H1 (cell line): ENCODE measurements at regions not wholly inside any gene's neighbourhood (a gene's known extent, or its start where the extent isn't known, plus 50 kb on each side); places are given as distances from the start of the nearest gene placed in this dataset.
"Not testable (repeated sequence)": the region's sequence is repeated elsewhere in the genome, so short reads cannot be mapped to it uniquely, and the experiment has no call there.

Experiments
- CTCF ChIA-PET: fragments of 300-600 bp; sonication (Branson Sonifier 250); formaldehyde crosslinking; loops from one replicate; lab custom pipeline; 2021; ENCODE audit not compliant: partially characterized antibody; lab: Charles Lee
- POLR2A ChIA-PET: fragments of 300-600 bp; sonication (Branson Sonifier 250); formaldehyde crosslinking; loops from one replicate; lab custom pipeline; 2021; ENCODE audit warnings: inconsistent platforms; ENCODE audit not compliant: partially characterized antibody; lab: Charles Lee
- DNase-seq, 2 experiments: peaks; one replicate each; pipeline versions ENCODE4 v3.0.0 to v3.0.0-alpha.2; 2010 to 2022; ENCODE audit warnings: low spot score in 2 of 2, low read depth in 1 of 2, mixed read lengths in 1 of 2
- FAIRE-seq: peaks from 2 replicates; lab custom pipeline; 2011; peaks lifted over from hg19 to GRCh38; lab: Jason Lieb, UNC
- H2AFZ ChIP-seq: 2 replicates; pipeline ENCODE4 v1.8.1; 2012; ENCODE audit warnings: low read length, inconsistent platforms
- H2AK5ac ChIP-seq: 2 replicates; pipeline ENCODE4 v1.6.1; 2013; ENCODE audit warnings: low read depth, low read length
- H2BK120ac ChIP-seq: replicated peaks from 2 replicates; pipeline ENCODE3; 2013; ENCODE audit warnings: low read depth, low read length, inconsistent platforms
- H2BK12ac ChIP-seq: 2 replicates; pipeline ENCODE4 v1.6.1; 2013; ENCODE audit warnings: low read depth, low read length
- H2BK15ac ChIP-seq: 2 replicates; pipeline ENCODE4 v1.6.1; 2013; ENCODE audit warnings: low read length
- H2BK20ac ChIP-seq: 2 replicates; pipeline ENCODE4 v1.6.1; 2013; ENCODE audit warnings: low read length
- H2BK5ac ChIP-seq: 2 replicates; pipeline ENCODE4 v1.6.1; 2013; ENCODE audit warnings: low read depth, low read length
- H3K14ac ChIP-seq: 2 replicates; pipeline ENCODE4 v1.6.1; 2013; ENCODE audit warnings: inconsistent platforms; ENCODE audit not compliant: insufficient read length
- H3K18ac ChIP-seq: 2 replicates; pipeline ENCODE4 v1.6.1; 2013; ENCODE audit warnings: low read length; ENCODE audit errors: extremely low read depth
- H3K23ac ChIP-seq: 2 replicates; pipeline ENCODE4 v1.6.1; 2013; ENCODE audit warnings: inconsistent platforms; ENCODE audit not compliant: insufficient read length
- H3K23me2 ChIP-seq: 2 replicates; pipeline ENCODE4 v1.6.1; 2013; ENCODE audit warnings: low read depth, low read length
- H3K27ac ChIP-seq: 2 replicates; pipeline ENCODE4 v1.6.1; 2011; ENCODE audit warnings: low read depth, low read length, inconsistent platforms
- H3K27me3 ChIP-seq, 4 experiments: replicated peaks in 1 of 4; 1 replicate in 1 of 4; 2 replicates in 3 of 4; pipeline versions ENCODE4 v1.6.1 to v1.8.1; 2011 to 2013; ENCODE audit warnings: low read length in 3 of 4, mild to moderate bottlenecking in 3 of 4, inconsistent platforms in 2 of 4, mixed read lengths in 2 of 4, moderate library complexity in 1 of 4; ENCODE audit not compliant: control insufficient read depth in 3 of 4, insufficient read depth in 3 of 4; ENCODE audit errors: extremely low read depth in 1 of 4
- H3K36me3 ChIP-seq, 4 experiments: 2 replicates each; pipeline versions ENCODE4 v1.6.1 to v1.8.1; 2011 to 2013; ENCODE audit warnings: mild to moderate bottlenecking in 4 of 4, low read length in 3 of 4, moderate library complexity in 2 of 4, control low read depth in 1 of 4, inconsistent platforms in 1 of 4; ENCODE audit not compliant: insufficient read depth in 4 of 4, control insufficient read depth in 2 of 4
- H3K4ac ChIP-seq: replicated peaks from 2 replicates; pipeline ENCODE3; 2013; ENCODE audit warnings: low read length, low read depth, mixed read lengths, inconsistent platforms; ENCODE audit not compliant: insufficient read length
- H3K4me1 ChIP-seq, 4 experiments: replicated peaks in 1 of 4; 1 replicate in 1 of 4; 2 replicates in 3 of 4; pipeline versions ENCODE4 v1.6.1 to v1.8.1; 2011 to 2013; ENCODE audit warnings: low read length in 3 of 4, inconsistent platforms in 2 of 4, mixed read lengths in 1 of 4; ENCODE audit not compliant: insufficient read depth in 4 of 4, control insufficient read depth in 3 of 4
- H3K4me2 ChIP-seq, 2 experiments: 2 replicates each; pipeline versions ENCODE4 v1.6.1 to v1.8.1; 2011 to 2013; ENCODE audit warnings: low read depth in 2 of 2, low read length in 2 of 2, control low read depth in 1 of 2, inconsistent platforms in 1 of 2, mild to moderate bottlenecking in 1 of 2; ENCODE audit not compliant: insufficient read depth in 1 of 2
- H3K4me3 ChIP-seq, 4 experiments: fragments of 200-600, 300-600 bp in 1 of 4; sonication (generic), shearing (Covaris generic), sonication (Bioruptor Twin) in 1 of 4; 2 replicates each; pipeline versions ENCODE4 v1.5.1 to v1.8.1; 2011 to 2016; ENCODE audit warnings: low read length in 4 of 4, low read depth in 3 of 4, control low read depth in 2 of 4, inconsistent platforms in 2 of 4, mild to moderate bottlenecking in 2 of 4, mixed read lengths in 1 of 4, moderate library complexity in 1 of 4; ENCODE audit not compliant: insufficient read depth in 2 of 4; ENCODE audit errors: extremely low read depth in 1 of 4
- H3K56ac ChIP-seq: replicated peaks from 2 replicates; pipeline ENCODE3; 2013; ENCODE audit warnings: low read depth, mild to moderate bottlenecking, mixed read lengths, low read length, inconsistent platforms; ENCODE audit not compliant: insufficient read length
- H3K79me1 ChIP-seq: 2 replicates; pipeline ENCODE4 v1.6.1; 2013; ENCODE audit warnings: low read depth, low read length, control low read depth
- H3K79me2 ChIP-seq, 2 experiments: 2 replicates each; pipeline versions ENCODE4 v1.6.1 to v1.8.1; 2012 to 2013; ENCODE audit warnings: low read length in 2 of 2, mild to moderate bottlenecking in 2 of 2, inconsistent platforms in 1 of 2; ENCODE audit not compliant: insufficient read depth in 2 of 2, control insufficient read depth in 1 of 2
- H3K9ac ChIP-seq, 4 experiments: replicated peaks in 1 of 4; 1 replicate in 1 of 4; 2 replicates in 3 of 4; pipeline versions ENCODE4 v1.6.1 to v1.8.1; 2011 to 2013; ENCODE audit warnings: low read depth in 3 of 4, low read length in 3 of 4, control low read depth in 2 of 4, mild to moderate bottlenecking in 2 of 4, moderate library complexity in 2 of 4, inconsistent platforms in 1 of 4; ENCODE audit errors: extremely low read depth in 1 of 4
- H3K9me3 ChIP-seq, 2 experiments: 2 replicates each; pipeline versions ENCODE4 v1.6.1 to v1.8.1; 2012 to 2013; ENCODE audit warnings: mild to moderate bottlenecking in 2 of 2, moderate library complexity in 2 of 2, control low read depth in 1 of 2, inconsistent platforms in 1 of 2, low read depth in 1 of 2, low read length in 1 of 2, mixed read lengths in 1 of 2; ENCODE audit not compliant: insufficient read depth in 2 of 2
- H4K20me1 ChIP-seq, 2 experiments: replicated peaks in 1 of 2; 2 replicates each; pipeline versions ENCODE3 to v1.8.1; 2011 to 2013; ENCODE audit warnings: inconsistent platforms in 2 of 2, low read length in 2 of 2, mild to moderate bottlenecking in 1 of 2; ENCODE audit not compliant: insufficient read depth in 2 of 2, control insufficient read depth in 1 of 2
- H4K5ac ChIP-seq: 2 replicates; pipeline ENCODE4 v1.6.1; 2013; ENCODE audit warnings: low read length, low read depth, mixed read lengths, inconsistent platforms; ENCODE audit not compliant: insufficient read length
- H4K8ac ChIP-seq: 2 replicates; pipeline ENCODE4 v1.8.0; 2013; ENCODE audit warnings: mild to moderate bottlenecking, moderate library complexity, low read length, inconsistent platforms; ENCODE audit not compliant: insufficient read depth; ENCODE audit errors: extremely low read depth
- H4K91ac ChIP-seq: replicated peaks from 2 replicates; pipeline ENCODE3; 2013; ENCODE audit warnings: low read length, mixed read lengths, inconsistent platforms; ENCODE audit not compliant: insufficient read length
- WGBS, 2 experiments: shearing (Covaris generic) in 1 of 2; methylation state at CpG; one replicate each; pipeline versions ENCODE4 v1.1.6 to v1.1.7; 2013 to 2015; ENCODE audit warnings: low lambda C conversion rate in 2 of 2, mixed read lengths in 2 of 2, inconsistent platforms in 1 of 2, low coverage in 1 of 2, missing lambda C conversion rate in 1 of 2; ENCODE audit not compliant: insufficient replicate concordance in 2 of 2, insufficient coverage in 1 of 2, insufficient read length in 1 of 2; ENCODE audit errors: extremely low coverage in 1 of 2, missing lambda C conversion rate in 1 of 2; 5-methylcytosine and 5-hydroxymethylcytosine counted together

- H3K14ac ChIP-seq, POLR2A ChIA-PET, H2BK5ac ChIP-seq, H3K27me3 ChIP-seq, CTCF ChIA-PET, H4K91ac ChIP-seq, H2BK120ac ChIP-seq, H3K56ac ChIP-seq, H4K8ac ChIP-seq, H3K27ac ChIP-seq, DNase-seq, H3K79me1 ChIP-seq, H3K4me3 ChIP-seq, H3K79me2 ChIP-seq, H3K9ac ChIP-seq, H3K4ac ChIP-seq, H3K36me3 ChIP-seq, H3K18ac ChIP-seq, H2BK12ac ChIP-seq, H4K5ac ChIP-seq, FAIRE-seq, H3K23me2 ChIP-seq, H4K20me1 ChIP-seq, H2AFZ ChIP-seq, H2BK15ac ChIP-seq, H3K4me2 ChIP-seq, H2BK20ac ChIP-seq, H3K23ac ChIP-seq, H3K4me1 ChIP-seq, H2AK5ac ChIP-seq: not testable (repeated sequence)
- WGBS, 2 experiments: 97% methylated on average over 6 of the region's 12 CpGs; no CpG with 5 or more reads in 1 of the 2 experiments
- H3K9me3 ChIP-seq: peaks cover 0 to 21% of the 10 kb centered on the region in 2 experiments; a peak in 2 of 4 replicates
Measured at GRCh38 chr7:56993779-56994178, 138.5 kb downstream of the ZNF479 start.

- H3K4me1 ChIP-seq, DNase-seq, H4K5ac ChIP-seq, H2AK5ac ChIP-seq, FAIRE-seq, H3K79me2 ChIP-seq, POLR2A ChIA-PET, H2BK5ac ChIP-seq, CTCF ChIA-PET, H3K9ac ChIP-seq, H3K14ac ChIP-seq, H3K18ac ChIP-seq, H2BK12ac ChIP-seq, H3K23ac ChIP-seq, H3K27ac ChIP-seq, H4K20me1 ChIP-seq, H3K4me3 ChIP-seq, H3K56ac ChIP-seq, H4K91ac ChIP-seq, H2BK15ac ChIP-seq, H2AFZ ChIP-seq, H2BK20ac ChIP-seq, H3K23me2 ChIP-seq, H4K8ac ChIP-seq, H3K36me3 ChIP-seq, H3K79me1 ChIP-seq, H3K4me2 ChIP-seq, H3K4ac ChIP-seq, H2BK120ac ChIP-seq, H3K27me3 ChIP-seq: not testable (repeated sequence)
- peaks cover 0 to 11% of the 10 kb centered on the region in 2 experiments; a peak in 1 of 4 replicates for H3K9me3 ChIP-seq
- WGBS, 2 experiments: 97% methylated on average over 7 of the region's 24 CpGs; no CpG with 5 or more reads in 1 of the 2 experiments
Measured at GRCh38 chr7:56957737-56958408, 174.4 kb downstream of the ZNF479 start.
